IMR-90 (cell line): ENCODE measurements at regions not wholly inside any gene's neighbourhood (a gene's known extent, or its start where the extent isn't known, plus 50 kb on each side); places are given as distances from the start of the nearest gene placed in this dataset.

Experiments used
- CHD1 ChIP-seq: IDR thresholded peaks from 2 replicates; pipeline ENCODE4 v1.6.1; 2012; ENCODE audit warnings: low read depth, low read length, improper control_type of control experiment
- CTCF ChIP-seq: conservative IDR thresholded peaks from 2 replicates; pipeline ENCODE4 v1.5.1; 2012; ENCODE audit warnings: mild to moderate bottlenecking, low read depth, low read length, improper control_type of control experiment

- no peak for TF ChIP-seq CTCF
- TF ChIP-seq CHD1, result no peak
These were observed 189.8 kb downstream of the FOXA2 start for GRCh38 chr20:22394583-22394982.
